ENCODE measurements at regions not wholly inside any gene's neighbourhood (a gene's known extent, or its start where the extent isn't known, plus 50 kb on each side); places are given as distances from the start of the nearest gene placed in this dataset.

GRCh38 chr4:153045111-153045982 lies 109.2 kb downstream of the FHDC1 start:
- TF ChIP-seq CTCF (conservative IDR thresholded peaks at IDR 0.05) (no peak), ZFX (IDR thresholded peaks at IDR 0.05) (no peak)
- H3K27ac ChIP-seq, result no peak overlapping the region

- TF ChIP-seq ZFX (IDR thresholded peaks at IDR 0.05), result no peak
- TF ChIP-seq CTCF (conservative IDR thresholded peaks at IDR 0.05), result no peak
- H3K27ac ChIP-seq, result peak overlapping the region; percentile 42; the same call in 1 of the 2 replicates
Observed at GRCh38 chr4:153058671-153059060, 122.5 kb downstream of the FHDC1 start.

- TF ChIP-seq ZFX (IDR thresholded peaks at IDR 0.05) (no peak), CTCF (conservative IDR thresholded peaks at IDR 0.05) (no peak)
- no peak overlapping the region for H3K27ac ChIP-seq
Observed at GRCh38 chr4:153060196-153060595, 124.1 kb downstream of the FHDC1 start.

GRCh38 chr4:153061971-153062370 lies 125.8 kb downstream of the FHDC1 start:
- TF ChIP-seq ZFX (IDR thresholded peaks at IDR 0.05) (no peak), CTCF (conservative IDR thresholded peaks at IDR 0.05) (no peak)
- no peak overlapping the region for H3K27ac ChIP-seq

DNA sequence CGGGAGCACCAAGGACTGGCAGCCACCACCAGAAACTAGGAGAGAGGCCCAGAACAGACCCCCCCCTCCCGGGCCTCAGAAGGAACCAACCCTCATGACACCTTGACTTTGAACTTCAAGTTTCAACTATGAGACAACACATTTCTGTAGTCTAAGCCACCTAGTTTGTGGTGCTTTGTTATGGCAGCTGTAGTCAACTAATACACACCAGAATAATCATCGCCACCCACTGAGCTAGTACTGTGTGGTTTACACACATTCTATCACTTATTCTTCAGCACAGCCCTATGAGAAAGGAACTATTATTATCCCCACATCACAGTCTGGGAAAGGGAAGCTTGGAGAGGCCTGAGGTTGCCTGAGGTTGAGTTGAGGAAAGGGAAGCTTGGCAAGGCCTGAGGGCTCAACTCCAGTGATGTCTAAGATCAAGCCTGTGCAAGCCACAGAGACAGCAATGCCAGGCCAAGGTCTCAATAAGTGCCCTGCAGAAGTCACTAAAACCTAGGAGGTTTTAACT lies 126.6 kb downstream of the FHDC1 start:
- TF ChIP-seq ZFX (IDR thresholded peaks at IDR 0.05) (no peak), CTCF (conservative IDR thresholded peaks at IDR 0.05) (no peak)
- H3K27ac ChIP-seq, result no peak overlapping the region

- TF ChIP-seq CTCF (conservative IDR thresholded peaks at IDR 0.05) (no peak), ZFX (IDR thresholded peaks at IDR 0.05) (no peak)
- no peak overlapping the region for H3K27ac ChIP-seq
Observed at GRCh38 chr4:153063490-153063889, 127.4 kb downstream of the FHDC1 start.

DNA sequence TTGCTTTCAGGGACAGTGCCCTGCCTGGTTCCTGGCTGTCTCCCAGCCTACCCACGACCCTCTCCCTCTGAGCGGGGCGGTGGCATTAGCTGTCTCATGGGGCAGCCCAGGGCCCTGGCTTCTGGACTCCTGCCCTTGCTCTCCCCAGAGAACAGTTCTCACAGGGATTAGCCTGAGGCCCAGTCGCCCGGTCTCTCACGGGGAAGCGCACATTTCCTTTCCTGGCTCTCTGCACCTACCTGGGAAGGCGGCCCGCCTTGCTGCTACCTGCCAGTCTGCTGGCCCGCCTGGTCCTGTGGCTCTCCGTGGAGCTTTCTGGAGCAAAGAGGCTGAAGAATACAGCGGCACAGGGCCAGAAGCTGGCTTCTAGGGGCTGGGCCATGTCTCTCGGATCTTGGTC lies 128.4 kb downstream of the FHDC1 start:
- H3K27ac ChIP-seq, result peak overlapping the region; percentile 12; the same call in 1 of the 2 replicates
- TF ChIP-seq CTCF (conservative IDR thresholded peaks at IDR 0.05) (no peak), ZFX (IDR thresholded peaks at IDR 0.05) (no peak)
